K562 (cell line): ENCODE measurements at regions not wholly inside any gene's neighbourhood (a gene's known extent, or its start where the extent isn't known, plus 50 kb on each side); places are given as distances from the start of the nearest gene placed in this dataset.

Experiments used
- FUS ChIP-seq: fragments of 200-400 bp; formaldehyde crosslinking; optimal IDR thresholded peaks from 2 replicates; pipeline ENCODE3; 2017; ENCODE audit warnings: low read depth, low read length
- MECOM ChIP-seq: fragments of 250-450 bp; sonication (Bioruptor Pico); IDR thresholded peaks from 2 replicates; pipeline ENCODE4 v1.8.0; 2022; ENCODE audit warnings: inconsistent platforms
- NCOA6 ChIP-seq: fragments of 450-650 bp; IDR thresholded peaks from 2 replicates; pipeline ENCODE4 v1.6.1; 2017; ENCODE audit warnings: mild to moderate bottlenecking
- NEUROD1 ChIP-seq: fragments of 150-350 bp; IDR thresholded peaks from 2 replicates; pipeline ENCODE4 v1.6.1; 2014; ENCODE audit warnings: borderline replicate concordance, low read length, low read depth; ENCODE audit not compliant: partially characterized antibody
- POLR3A ChIP-seq: IDR thresholded peaks from 2 replicates; pipeline ENCODE4 v1.6.1; 2011; ENCODE audit warnings: borderline replicate concordance, mild to moderate bottlenecking, moderate library complexity; ENCODE audit not compliant: insufficient read length, insufficient read depth; ENCODE audit errors: extremely low read depth
- ZNF274 ChIP-seq: IDR thresholded peaks from 2 replicates; pipeline ENCODE4 v1.6.1; 2011; ENCODE audit warnings: low read depth, mild to moderate bottlenecking, low read length, moderate library complexity, borderline replicate concordance
- TF ChIP-seq, protein P1 (sequence below), 2 experiments: fragments of 450-650 bp; IDR thresholded peaks; 2 replicates each; pipeline ENCODE4 v1.6.1; 2016; ENCODE audit warnings: mild to moderate bottlenecking in 2 of 2, borderline replicate concordance in 1 of 2, low read depth in 1 of 2, moderate library complexity in 1 of 2
- TF ChIP-seq, protein P2 (sequence below), 2 experiments: fragments of 450-650 bp in 1 of 2; sonication (generic) in 1 of 2; formaldehyde crosslinking in 1 of 2; IDR thresholded peaks; 2 replicates each; pipeline versions ENCODE4 v1.7.1 to v1.9.0; 2016 to 2022; ENCODE audit warnings: inconsistent platforms in 1 of 2, mild to moderate bottlenecking in 1 of 2, missing genetic modification reagents in 1 of 2
- TF ChIP-seq, protein P3 (sequence below): fragments of 250-450 bp; sonication (Bioruptor Pico); IDR thresholded peaks from 2 replicates; pipeline ENCODE4 v1.8.0; 2022; ENCODE audit warnings: moderate library complexity, mild to moderate bottlenecking, inconsistent platforms

DNA sequence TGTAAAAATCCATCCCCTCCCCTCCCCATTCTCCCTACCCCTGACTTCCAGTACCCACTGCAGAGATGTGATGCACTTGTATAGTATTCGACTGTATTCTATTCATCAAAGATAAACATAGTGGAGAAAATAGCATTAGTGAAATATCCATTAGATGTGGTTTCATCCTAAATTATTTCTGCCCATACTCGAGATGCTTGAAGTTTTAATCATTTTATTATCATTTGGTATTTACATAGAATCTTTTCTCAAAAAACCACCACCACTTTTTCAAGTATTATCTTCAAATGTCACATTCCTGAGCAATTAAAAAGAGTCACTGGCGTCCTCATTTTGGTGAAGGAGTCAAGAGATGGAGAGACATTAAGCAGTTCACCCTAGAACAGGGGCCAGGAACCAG lies 181.9 kb downstream of the HAO1 start (continued):
- TF ChIP-seq, protein P1, sequence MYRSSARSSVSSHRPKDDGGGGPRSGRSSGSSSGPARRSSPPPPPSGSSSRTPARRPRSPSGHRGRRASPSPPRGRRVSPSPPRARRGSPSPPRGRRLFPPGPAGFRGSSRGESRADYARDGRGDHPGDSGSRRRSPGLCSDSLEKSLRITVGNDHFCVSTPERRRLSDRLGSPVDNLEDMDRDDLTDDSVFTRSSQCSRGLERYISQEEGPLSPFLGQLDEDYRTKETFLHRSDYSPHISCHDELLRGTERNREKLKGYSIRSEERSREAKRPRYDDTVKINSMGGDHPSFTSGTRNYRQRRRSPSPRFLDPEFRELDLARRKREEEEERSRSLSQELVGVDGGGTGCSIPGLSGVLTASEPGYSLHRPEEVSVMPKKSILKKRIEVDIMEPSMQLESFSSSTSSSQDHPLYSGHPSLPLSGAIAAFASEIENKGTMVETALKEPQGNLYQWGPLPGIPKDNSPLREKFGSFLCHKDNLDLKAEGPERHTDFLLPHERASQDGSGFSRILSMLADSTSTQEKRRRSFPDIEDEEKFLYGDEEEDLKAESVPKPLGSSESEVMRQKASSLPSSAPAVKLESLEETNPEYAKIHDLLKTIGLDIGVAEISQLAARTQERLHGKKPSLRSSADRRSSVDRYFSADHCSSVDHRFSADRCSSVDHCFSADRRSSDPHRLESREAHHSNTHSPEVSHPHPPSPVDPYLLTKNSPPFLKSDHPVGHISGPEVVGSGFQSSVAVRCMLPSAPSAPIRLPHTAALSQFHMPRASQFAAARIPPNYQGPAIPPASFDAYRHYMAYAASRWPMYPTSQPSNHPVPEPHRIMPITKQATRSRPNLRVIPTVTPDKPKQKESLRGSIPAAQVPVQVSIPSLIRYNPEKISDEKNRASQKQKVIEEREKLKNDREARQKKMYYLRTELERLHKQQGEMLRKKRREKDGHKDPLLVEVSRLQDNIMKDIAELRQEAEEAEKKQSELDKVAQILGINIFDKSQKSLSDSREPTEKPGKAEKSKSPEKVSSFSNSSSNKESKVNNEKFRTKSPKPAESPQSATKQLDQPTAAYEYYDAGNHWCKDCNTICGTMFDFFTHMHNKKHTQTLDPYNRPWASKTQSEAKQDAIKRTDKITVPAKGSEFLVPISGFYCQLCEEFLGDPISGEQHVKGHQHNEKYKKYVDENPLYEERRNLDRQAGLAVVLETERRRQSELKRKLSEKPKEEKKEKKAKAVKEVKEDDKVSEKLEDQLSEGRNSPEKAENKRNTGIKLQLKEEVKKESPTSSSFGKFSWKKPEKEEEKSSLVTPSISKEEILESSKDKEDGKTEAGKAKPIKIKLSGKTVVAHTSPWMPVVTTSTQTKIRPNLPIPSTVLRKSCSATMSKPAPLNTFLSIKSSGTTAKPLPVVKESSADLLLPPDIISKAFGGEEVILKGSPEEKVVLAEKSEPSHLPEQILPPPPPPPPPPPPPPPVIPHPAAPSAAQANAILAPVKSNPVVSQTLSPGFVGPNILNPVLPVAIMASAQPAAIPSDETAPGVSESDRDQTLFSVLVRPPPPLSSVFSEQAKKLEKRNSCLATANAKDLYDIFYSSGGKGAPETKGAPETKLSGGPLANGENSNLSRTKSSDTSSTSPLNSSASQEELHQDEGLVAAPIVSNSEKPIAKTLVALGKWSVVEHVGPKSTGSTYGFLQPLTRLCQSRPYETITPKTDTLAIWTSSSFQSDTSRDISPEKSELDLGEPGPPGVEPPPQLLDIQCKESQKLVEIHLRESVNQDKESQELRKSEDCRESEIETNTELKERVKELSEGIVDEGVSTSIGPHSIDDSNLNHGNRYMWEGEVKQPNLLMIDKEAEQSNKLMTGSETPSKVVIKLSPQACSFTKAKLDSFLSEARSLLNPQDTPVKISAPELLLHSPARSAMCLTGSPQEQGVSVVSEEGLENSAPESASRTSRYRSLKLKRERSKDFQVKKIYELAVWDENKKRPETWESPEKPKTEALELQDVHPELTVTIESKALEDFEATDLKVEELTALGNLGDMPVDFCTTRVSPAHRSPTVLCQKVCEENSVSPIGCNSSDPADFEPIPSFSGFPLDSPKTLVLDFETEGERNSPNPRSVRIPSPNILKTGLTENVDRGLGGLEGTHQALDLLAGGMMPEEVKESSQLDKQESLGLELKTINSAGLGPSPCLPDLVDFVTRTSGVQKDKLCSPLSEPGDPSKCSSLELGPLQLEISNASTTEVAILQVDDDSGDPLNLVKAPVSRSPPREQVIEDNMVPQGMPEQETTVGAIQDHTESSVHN (IDR thresholded peaks at IDR 0.05; ENCODE audit: borderline replicate concordance in 1 of 2, low read depth in 1 of 2), result no peak
- TF ChIP-seq NCOA6 (no peak), POLR3A (no peak), ZNF274 (no peak), FUS (no peak), NEUROD1 (no peak), MECOM (no peak)
- TF ChIP-seq, protein P2, sequence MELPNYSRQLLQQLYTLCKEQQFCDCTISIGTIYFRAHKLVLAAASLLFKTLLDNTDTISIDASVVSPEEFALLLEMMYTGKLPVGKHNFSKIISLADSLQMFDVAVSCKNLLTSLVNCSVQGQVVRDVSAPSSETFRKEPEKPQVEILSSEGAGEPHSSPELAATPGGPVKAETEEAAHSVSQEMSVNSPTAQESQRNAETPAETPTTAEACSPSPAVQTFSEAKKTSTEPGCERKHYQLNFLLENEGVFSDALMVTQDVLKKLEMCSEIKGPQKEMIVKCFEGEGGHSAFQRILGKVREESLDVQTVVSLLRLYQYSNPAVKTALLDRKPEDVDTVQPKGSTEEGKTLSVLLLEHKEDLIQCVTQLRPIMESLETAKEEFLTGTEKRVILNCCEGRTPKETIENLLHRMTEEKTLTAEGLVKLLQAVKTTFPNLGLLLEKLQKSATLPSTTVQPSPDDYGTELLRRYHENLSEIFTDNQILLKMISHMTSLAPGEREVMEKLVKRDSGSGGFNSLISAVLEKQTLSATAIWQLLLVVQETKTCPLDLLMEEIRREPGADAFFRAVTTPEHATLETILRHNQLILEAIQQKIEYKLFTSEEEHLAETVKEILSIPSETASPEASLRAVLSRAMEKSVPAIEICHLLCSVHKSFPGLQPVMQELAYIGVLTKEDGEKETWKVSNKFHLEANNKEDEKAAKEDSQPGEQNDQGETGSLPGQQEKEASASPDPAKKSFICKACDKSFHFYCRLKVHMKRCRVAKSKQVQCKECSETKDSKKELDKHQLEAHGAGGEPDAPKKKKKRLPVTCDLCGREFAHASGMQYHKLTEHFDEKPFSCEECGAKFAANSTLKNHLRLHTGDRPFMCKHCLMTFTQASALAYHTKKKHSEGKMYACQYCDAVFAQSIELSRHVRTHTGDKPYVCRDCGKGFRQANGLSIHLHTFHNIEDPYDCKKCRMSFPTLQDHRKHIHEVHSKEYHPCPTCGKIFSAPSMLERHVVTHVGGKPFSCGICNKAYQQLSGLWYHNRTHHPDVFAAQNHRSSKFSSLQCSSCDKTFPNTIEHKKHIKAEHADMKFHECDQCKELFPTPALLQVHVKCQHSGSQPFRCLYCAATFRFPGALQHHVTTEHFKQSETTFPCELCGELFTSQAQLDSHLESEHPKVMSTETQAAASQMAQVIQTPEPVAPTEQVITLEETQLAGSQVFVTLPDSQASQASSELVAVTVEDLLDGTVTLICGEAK (IDR thresholded peaks at IDR 0.05), result no peak
- TF ChIP-seq, protein P2 (CRISPR knock-in tag; IDR thresholded peaks at IDR 0.05), result no peak
- TF ChIP-seq, protein P3, sequence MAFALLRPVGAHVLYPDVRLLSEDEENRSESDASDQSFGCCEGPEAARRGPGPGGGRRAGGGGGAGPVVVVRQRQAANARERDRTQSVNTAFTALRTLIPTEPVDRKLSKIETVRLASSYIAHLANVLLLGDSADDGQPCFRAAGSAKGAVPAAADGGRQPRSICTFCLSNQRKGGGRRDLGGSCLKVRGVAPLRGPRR (CRISPR knock-in tag), result no peak
